OCI-LY7 (cell line): ENCODE measurements at regions not wholly inside any gene's neighbourhood (a gene's known extent, or its start where the extent isn't known, plus 50 kb on each side); places are given as distances from the start of the nearest gene placed in this dataset.

Experiments used
- BruUV-seq: library from RNA; stranded (reverse); fragments of 400-500 nt; replicated peaks from 2 replicates; lab custom pipeline; 2021; lab: Mats Ljungman, UMichigan
- CTCF ChIA-PET: fragments of 300-600 bp; sonication (Branson Sonifier 250); formaldehyde crosslinking; loops from one replicate; lab custom pipeline; 2022; ENCODE audit warnings: antibody characterized with exemption; ENCODE audit not compliant: unreplicated experiment; lab: Charles Lee
- POLR2A ChIA-PET: fragments of 300-600 bp; sonication (Branson Sonifier 250); formaldehyde crosslinking; loops from one replicate; lab custom pipeline; 2022; ENCODE audit warnings: antibody characterized with exemption; lab: Charles Lee
- DNase-seq: peaks from one replicate; pipeline ENCODE4 v3.0.0-alpha.2; 2015; ENCODE audit warnings: low spot score
- H2AFZ ChIP-seq: fragments of 200-600 bp; sonication (generic), shearing (Covaris generic); 2 replicates; pipeline ENCODE4 v1.6.1; 2014; ENCODE audit warnings: mild to moderate bottlenecking, antibody characterized with exemption, low read length, moderate library complexity
- H3K27ac ChIP-seq: fragments of 200-600 bp; sonication (generic); 2 replicates; pipeline ENCODE4 v1.5.1; 2014; ENCODE audit warnings: mixed run types, low read depth, mild to moderate bottlenecking, moderate library complexity, low read length, inconsistent platforms; ENCODE audit not compliant: poor library complexity, severe bottlenecking
- H3K36me3 ChIP-seq: fragments of 200-600 bp; sonication (generic); 2 replicates; pipeline ENCODE4 v1.6.1; 2014; ENCODE audit warnings: mild to moderate bottlenecking, antibody characterized with exemption, low read length, moderate library complexity, mixed read lengths; ENCODE audit not compliant: insufficient read depth
- H3K4me1 ChIP-seq: fragments of 200-600 bp; sonication (generic); 2 replicates; pipeline ENCODE4 v1.5.1; 2014; ENCODE audit warnings: mild to moderate bottlenecking, low read length; ENCODE audit not compliant: insufficient read depth, poor library complexity, severe bottlenecking
- H3K4me2 ChIP-seq: fragments of 200-600 bp; sonication (generic); 2 replicates; pipeline ENCODE4 v1.6.1; 2014; ENCODE audit warnings: mild to moderate bottlenecking, low read length
- H3K4me3 ChIP-seq: fragments of 200-600 bp; sonication (generic); 2 replicates; pipeline ENCODE4 v1.5.1; 2014; ENCODE audit warnings: mild to moderate bottlenecking, low read depth, low read length; ENCODE audit not compliant: poor library complexity, severe bottlenecking
- H3K79me2 ChIP-seq: fragments of 200-600 bp; sonication (generic); 2 replicates; pipeline ENCODE4 v1.6.1; 2016; ENCODE audit warnings: low read depth, mild to moderate bottlenecking, low read length, moderate library complexity, mixed read lengths; ENCODE audit not compliant: insufficient read depth
- H3K9me2 ChIP-seq: fragments of 200-600 bp; sonication (generic); 2 replicates; pipeline ENCODE4 v1.6.1; 2016; ENCODE audit warnings: mild to moderate bottlenecking, low read length, mixed read lengths; ENCODE audit not compliant: insufficient read depth
- H3K9me3 ChIP-seq: fragments of 200-600 bp; sonication (generic); 2 replicates; pipeline ENCODE4 v1.6.1; 2014; ENCODE audit warnings: mild to moderate bottlenecking, mixed run types, low read length, mixed read lengths
- H4K20me1 ChIP-seq: fragments of 200-600 bp; sonication (generic); 2 replicates; pipeline ENCODE4 v1.6.1; 2014; ENCODE audit warnings: mild to moderate bottlenecking, antibody characterized with exemption, low read length, moderate library complexity, mixed read lengths; ENCODE audit not compliant: insufficient read depth
- EZH2phosphoT487 ChIP-seq: fragments of 200-600 bp; sonication (generic); IDR thresholded peaks from 2 replicates; pipeline ENCODE4 v1.6.1; 2018; ENCODE audit warnings: low read depth, borderline replicate concordance, mild to moderate bottlenecking, mixed run types, antibody characterized with exemption, low read length, moderate library complexity, mixed read lengths
- intact Hi-C: fragments of 100-400 bp; cut with micrococcal nuclease; formaldehyde crosslinking; loops from one replicate; pipeline ENCODE4 v1.10.0; 2022; ENCODE audit not compliant: unreplicated experiment
- TF ChIP-seq, protein P1 (sequence below): fragments of 200-600 bp; sonication (generic); conservative IDR thresholded peaks from 2 replicates; pipeline ENCODE4 v1.5.1; 2014; ENCODE audit warnings: mild to moderate bottlenecking, antibody characterized with exemption, low read length, moderate library complexity, mixed read lengths

DNA sequence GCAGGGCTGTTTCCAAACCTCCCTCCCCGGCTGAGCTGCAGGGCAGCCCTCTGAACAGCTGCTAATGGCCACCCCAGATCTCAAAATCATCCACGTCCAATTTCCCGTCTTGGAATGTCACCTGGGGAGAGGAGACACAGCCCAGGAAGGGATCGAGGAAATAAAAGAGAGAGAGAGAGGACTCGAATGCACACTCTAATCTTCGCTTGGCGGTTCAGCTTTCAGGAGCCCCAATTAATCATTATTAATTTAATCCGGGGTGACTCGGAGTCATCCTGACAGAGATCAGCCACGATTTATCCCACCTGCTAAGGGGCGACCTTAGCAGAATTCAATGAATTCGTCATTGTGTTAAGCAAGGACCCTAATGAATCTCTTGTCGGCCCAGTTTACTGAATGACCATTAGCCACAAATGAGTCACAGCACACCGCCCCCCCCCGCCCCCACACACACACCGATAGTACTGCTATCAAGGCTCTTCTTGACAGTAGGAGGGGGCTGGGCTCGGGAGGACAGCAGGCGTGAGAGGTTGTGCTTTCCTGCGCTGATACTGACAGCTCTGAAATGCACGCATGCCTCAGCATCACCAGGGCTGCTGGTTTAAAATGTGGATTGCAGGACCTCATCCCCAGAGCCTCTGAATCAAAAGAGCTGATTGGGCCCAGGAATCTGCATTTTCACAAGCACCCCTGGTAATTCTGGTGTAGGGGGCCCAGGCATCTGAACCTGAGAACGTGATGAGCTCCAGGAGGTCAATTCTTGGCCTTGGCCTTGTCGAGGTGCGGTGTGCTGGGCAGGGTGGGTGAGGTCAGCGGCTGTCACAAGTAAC is 190.0 kb upstream of the CIBAR2 start:
- CTCF ChIA-PET, result no interaction called here
- H3K27ac ChIP-seq, result no peak overlapping the region
- no peak overlapping the region for H3K4me2 ChIP-seq
- POLR2A ChIA-PET, result no interaction called here
- H3K9me2 ChIP-seq, result no peaks in the 10 kb centered on the region
- H3K4me3 ChIP-seq, result no peak overlapping the region
- no peak for DNase-seq
- no peaks in the 10 kb centered on the region for H3K9me3 ChIP-seq
- no peaks in the 10 kb centered on the region for H4K20me1 ChIP-seq
- H3K4me1 ChIP-seq, result peaks cover 46% of the 10 kb centered on the region
- H3K36me3 ChIP-seq, result no peaks in the 10 kb centered on the region
- no peak overlapping the region for H2AFZ ChIP-seq
- TF ChIP-seq, protein P1, sequence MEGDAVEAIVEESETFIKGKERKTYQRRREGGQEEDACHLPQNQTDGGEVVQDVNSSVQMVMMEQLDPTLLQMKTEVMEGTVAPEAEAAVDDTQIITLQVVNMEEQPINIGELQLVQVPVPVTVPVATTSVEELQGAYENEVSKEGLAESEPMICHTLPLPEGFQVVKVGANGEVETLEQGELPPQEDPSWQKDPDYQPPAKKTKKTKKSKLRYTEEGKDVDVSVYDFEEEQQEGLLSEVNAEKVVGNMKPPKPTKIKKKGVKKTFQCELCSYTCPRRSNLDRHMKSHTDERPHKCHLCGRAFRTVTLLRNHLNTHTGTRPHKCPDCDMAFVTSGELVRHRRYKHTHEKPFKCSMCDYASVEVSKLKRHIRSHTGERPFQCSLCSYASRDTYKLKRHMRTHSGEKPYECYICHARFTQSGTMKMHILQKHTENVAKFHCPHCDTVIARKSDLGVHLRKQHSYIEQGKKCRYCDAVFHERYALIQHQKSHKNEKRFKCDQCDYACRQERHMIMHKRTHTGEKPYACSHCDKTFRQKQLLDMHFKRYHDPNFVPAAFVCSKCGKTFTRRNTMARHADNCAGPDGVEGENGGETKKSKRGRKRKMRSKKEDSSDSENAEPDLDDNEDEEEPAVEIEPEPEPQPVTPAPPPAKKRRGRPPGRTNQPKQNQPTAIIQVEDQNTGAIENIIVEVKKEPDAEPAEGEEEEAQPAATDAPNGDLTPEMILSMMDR, result no peak
- no peak for TF ChIP-seq EZH2phosphoT487
- intact Hi-C loops, result loop anchor here (2.0 to 10.0 kb wide), 3 partner anchors 60 to 453 kb away; partner anchors contain the start of genes C16orf74 and GSE1
- no peaks in the 10 kb centered on the region for H3K79me2 ChIP-seq
- no TSS peak for BruUV-seq

DNA sequence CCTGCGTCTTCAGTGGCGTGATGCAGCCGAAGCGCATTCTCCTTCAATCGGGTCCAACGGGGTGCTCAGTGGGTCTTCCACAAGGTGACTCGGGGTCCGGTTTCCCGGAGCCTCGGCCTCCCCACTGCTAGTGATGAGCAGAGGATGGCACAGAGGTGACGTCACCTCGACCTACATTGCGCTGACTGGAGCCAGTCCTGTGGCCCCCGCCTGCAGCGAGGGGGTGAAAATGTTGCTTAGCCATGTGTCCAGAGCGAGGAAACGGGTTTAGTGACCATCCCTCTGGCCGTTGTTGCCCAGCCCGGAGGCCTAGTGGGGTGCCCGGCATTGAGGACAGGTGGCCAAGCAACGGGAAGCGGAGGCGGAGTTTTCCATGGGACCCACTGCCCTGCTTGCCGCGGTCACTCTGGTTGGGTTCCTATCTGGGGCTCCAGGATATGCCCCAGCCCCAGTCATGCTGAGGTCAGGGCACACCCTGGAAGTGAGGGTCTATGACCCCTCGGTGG is 190.6 kb upstream of the CIBAR2 start:
- H3K9me2 ChIP-seq, result no peaks in the 10 kb centered on the region
- intact Hi-C loops, result loop anchor here (1.0 to 10.0 kb wide), 5 partner anchors 27 to 452 kb away; partner anchors contain the start of genes C16orf74 and GSE1
- no peak overlapping the region for H3K27ac ChIP-seq
- no peaks in the 10 kb centered on the region for H4K20me1 ChIP-seq
- H3K4me1 ChIP-seq, result peaks cover 53% of the 10 kb centered on the region
- DNase-seq, result no peak
- POLR2A ChIA-PET, result no interaction called here
- H3K36me3 ChIP-seq, result no peaks in the 10 kb centered on the region
- CTCF ChIA-PET, result no interaction called here
- peak overlapping the region; percentile 85 for H3K4me2 ChIP-seq
- no TSS peak for BruUV-seq
- H3K79me2 ChIP-seq, result no peaks in the 10 kb centered on the region
- H3K9me3 ChIP-seq, result no peaks in the 10 kb centered on the region
- TF ChIP-seq EZH2phosphoT487, result no peak
- TF ChIP-seq, protein P1, result no peak
- peak overlapping the region; percentile 50; the same call in 1 of the 2 replicates for H2AFZ ChIP-seq
- peak overlapping the region; percentile 70 for H3K4me3 ChIP-seq
